ENCODE measurements at regions not wholly inside any gene's neighbourhood (a gene's known extent, or its start where the extent isn't known, plus 50 kb on each side); places are given as distances from the start of the nearest gene placed in this dataset.

DNA sequence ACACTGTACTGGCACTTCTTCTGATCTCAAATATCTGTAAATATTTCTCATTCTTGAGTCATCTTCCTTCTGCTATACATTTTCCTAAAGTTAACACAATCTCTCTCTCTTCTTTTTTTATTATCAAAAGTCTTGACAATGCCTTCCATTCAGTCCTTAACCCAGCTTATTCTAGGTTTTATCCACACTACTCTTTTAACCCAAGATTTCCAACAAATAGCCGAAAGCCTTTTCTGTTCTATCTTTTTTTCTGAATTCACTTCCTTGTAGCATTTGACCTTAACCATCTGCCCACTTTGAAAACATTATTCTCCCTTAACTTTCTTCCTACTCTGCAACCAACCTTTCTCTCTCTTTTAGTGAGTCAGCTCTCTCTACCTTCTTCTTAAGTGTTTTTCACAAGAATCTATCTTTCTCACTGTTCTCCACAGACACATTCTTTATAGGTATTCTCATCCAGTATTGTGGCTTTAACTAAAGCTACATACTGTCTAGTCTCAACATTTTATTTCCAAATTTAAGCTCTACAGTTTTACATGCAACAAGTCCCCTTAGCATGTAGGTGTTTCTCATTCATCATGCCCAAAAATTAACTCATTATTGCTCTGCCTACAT lies 915.6 kb downstream of the KCNMA1 start (continued):
- TF ChIP-seq, protein P1, sequence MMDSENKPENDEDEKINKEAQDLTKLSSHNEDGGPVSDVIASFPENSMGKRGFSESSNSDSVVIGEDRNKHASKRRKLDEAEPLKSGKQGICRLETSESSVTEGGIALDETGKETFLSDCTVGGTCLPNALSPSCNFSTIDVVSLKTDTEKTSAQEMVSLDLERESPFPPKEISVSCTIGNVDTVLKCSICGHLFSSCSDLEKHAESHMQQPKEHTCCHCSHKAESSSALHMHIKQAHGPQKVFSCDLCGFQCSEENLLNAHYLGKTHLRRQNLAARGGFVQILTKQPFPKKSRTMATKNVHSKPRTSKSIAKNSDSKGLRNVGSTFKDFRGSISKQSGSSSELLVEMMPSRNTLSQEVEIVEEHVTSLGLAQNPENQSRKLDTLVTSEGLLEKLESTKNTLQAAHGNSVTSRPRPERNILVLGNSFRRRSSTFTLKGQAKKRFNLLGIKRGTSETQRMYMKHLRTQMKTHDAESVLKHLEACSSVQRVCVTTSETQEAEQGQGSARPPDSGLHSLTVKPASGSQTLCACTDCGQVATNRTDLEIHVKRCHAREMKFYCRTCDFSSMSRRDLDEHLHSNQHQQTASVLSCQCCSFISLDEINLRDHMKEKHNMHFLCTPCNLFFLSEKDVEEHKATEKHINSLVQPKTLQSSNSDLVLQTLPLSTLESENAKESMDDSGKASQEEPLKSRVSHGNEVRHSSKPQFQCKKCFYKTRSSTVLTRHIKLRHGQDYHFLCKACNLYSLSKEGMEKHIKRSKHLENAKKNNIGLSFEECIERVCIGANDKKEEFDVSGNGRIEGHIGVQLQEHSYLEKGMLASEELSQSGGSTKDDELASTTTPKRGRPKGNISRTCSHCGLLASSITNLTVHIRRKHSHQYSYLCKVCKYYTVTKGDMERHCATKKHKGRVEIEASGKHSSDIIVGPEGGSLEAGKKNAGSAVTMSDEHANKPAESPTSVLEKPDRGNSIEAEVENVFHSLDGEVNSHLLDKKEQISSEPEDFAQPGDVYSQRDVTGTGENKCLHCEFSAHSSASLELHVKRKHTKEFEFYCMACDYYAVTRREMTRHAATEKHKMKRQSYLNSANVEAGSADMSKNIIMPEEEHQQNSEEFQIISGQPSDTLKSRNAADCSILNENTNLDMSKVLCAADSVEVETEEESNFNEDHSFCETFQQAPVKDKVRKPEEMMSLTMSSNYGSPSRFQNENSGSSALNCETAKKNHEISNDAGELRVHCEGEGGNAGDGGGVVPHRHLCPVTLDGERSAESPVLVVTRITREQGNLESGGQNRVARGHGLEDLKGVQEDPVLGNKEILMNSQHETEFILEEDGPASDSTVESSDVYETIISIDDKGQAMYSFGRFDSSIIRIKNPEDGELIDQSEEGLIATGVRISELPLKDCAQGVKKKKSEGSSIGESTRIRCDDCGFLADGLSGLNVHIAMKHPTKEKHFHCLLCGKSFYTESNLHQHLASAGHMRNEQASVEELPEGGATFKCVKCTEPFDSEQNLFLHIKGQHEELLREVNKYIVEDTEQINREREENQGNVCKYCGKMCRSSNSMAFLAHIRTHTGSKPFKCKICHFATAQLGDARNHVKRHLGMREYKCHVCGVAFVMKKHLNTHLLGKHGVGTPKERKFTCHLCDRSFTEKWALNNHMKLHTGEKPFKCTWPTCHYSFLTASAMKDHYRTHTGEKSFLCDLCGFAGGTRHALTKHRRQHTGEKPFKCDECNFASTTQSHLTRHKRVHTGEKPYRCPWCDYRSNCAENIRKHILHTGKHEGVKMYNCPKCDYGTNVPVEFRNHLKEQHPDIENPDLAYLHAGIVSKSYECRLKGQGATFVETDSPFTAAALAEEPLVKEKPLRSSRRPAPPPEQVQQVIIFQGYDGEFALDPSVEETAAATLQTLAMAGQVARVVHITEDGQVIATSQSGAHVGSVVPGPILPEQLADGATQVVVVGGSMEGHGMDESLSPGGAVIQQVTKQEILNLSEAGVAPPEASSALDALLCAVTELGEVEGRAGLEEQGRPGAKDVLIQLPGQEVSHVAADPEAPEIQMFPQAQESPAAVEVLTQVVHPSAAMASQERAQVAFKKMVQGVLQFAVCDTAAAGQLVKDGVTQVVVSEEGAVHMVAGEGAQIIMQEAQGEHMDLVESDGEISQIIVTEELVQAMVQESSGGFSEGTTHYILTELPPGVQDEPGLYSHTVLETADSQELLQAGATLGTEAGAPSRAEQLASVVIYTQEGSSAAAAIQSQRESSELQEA (IDR thresholded peaks at IDR 0.05; ENCODE audit: low read depth) = no peak
- TF ChIP-seq NFIC (IDR thresholded peaks at IDR 0.05) (no peak), FIP1L1 (IDR thresholded peaks at IDR 0.05; ENCODE audit: low read depth, low read length, poor library complexity, severe bottlenecking) (no peak)

All from K562 (cell line).